NCI-H69 (cell line): ENCODE measurements at regions not wholly inside any gene's neighbourhood (a gene's known extent, or its start where the extent isn't known, plus 50 kb on each side); places are given as distances from the start of the nearest gene placed in this dataset.
A peak's percentile ranks its signal among the peaks of the same experiment; 100 is the strongest.

Experiments used
- DNase-seq: peaks from one replicate; lab custom pipeline; 2025; lab: John Stamatoyannopoulos, UW

- DNase-seq, result no peak
These were observed 254.1 kb downstream of the ARL4A start for GRCh38 chr7:12941512-12941911.

DNA sequence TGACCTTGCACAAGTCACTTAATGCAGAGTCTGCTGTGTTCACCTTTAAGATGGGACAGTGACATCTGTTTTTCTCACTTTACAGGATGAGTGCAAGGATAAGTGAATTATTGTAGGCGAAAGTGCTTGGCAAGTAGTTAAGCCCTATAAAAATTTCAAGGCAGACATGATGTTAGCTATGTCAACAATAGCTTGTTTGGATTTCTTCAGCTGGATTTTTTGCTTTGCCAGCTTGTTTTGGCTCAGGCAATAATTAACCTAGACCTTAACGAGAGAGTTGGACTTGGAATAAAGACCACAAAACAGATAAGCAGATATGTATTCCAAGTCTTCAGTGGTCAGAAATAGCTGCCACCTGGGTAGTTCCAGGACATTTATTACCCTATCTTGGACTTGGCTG, 255.2 kb downstream of the ARL4A start:
- DNase-seq, result peak; percentile 85

DNA sequence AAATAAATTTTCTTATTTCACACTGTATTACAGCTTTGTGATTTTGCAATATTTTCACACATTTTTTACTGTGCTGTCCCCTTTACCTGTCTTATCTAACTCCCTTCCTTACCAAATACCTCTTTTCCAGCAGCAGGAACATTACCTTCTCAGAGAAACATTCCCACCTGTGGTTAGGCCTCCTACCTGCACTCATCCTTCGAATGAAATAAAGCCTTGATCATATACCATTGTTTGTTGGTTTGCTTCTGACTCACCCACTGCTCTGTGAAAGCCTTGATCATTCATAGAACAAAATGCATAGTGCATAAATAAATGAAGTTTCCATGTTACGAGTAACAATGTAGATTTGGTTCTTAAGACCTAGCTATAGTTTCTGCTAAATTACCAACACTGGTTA, 256.3 kb downstream of the ARL4A start:
- peak; percentile 47 for DNase-seq

GRCh38 chr7:12945901-12946300, 258.5 kb downstream of the ARL4A start:
- no peak for DNase-seq

DNA sequence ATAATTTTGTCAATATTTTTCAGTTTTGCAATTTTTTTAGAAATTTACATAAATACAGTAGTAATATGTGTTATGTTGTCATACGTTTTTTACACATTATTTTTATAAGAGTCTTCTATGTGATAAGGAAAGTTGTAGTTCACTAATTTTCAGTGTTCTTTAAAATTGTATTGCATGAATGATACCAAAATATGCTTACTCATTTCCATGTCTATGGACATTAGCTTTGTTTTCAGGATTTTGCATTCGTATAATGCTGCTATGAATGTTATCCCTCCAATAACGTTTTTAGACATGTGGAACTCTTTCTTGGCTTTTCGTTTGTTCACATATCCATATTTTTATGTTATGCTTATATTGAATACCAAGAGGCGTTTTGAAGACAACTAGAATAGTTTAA, 260.0 kb downstream of the ARL4A start:
- no peak for DNase-seq

DNA sequence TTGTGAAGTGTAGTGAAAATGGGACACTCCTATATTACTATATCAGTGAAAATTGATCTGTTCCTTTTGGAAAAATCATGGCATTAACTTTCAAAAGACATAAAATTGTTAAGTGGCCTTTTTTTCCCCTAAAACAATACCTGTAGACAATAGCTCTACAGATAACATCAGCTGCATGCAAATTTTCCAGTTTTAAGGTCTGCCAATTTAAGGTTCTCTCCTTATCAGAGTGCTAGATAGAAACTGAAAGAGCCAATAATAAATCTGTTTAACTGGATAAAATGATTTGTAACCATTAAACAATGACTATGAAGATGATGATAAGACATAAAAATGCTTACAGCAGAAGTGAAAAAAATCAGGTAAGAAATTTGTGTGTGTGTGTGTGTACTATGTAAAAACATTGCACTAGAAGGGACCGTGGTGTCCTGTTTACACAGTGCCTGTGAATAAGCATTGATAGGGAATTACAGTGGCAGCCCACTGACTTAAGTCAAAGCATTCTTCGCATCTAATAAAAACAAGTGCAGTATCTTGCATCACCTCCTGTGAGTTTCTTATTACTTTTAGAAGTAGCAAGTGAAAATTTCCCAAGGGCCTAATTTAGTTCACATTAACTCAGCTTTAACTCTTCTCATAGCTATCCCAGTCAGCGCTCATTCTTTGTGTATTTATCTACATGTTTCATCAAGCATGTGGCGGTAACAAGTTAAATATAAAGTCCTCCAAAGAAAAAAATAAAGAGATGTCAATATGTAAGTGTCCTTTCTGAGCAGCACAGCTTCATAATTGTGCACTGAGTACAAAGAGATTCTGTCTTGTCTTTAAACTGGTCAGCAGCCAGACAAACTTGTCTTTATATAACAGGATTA, 261.9 kb downstream of the ARL4A start:
- no peak for DNase-seq

GRCh38 chr7:12951397-12951801, 264.0 kb downstream of the ARL4A start:
- no peak for DNase-seq

DNA sequence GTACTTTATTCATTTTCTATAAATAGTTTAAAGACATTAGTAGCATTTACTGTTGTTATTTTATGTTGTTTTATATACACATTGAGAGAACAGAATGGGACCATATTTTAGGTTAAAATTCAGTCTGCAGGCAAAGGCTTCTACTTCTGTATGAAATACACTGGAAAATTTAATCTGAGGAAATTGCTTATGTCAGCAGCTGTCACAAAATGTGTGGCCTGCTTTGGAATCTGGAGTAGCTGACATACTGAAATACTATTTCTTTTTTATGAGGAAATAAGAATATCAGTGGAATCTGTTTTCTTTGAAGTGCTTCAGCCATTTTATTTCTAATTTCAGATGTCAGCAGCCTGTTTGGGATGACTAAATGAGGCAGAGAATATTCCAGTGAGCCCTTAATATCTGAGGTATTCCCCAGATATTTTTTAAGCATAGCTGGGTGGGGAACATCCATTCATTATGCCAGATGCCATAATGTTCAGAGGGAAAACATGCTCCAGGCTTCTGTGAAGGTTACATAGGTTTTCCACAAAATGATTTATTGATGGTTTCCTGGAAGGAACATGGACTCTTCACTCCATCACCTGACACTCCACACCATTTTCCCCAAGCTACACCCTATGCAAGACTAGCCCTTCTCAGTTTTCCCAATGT, 267.1 kb downstream of the ARL4A start:
- DNase-seq, result no peak

GRCh38 chr7:12957487-12957886, 270.1 kb downstream of the ARL4A start:
- DNase-seq, result no peak

DNA sequence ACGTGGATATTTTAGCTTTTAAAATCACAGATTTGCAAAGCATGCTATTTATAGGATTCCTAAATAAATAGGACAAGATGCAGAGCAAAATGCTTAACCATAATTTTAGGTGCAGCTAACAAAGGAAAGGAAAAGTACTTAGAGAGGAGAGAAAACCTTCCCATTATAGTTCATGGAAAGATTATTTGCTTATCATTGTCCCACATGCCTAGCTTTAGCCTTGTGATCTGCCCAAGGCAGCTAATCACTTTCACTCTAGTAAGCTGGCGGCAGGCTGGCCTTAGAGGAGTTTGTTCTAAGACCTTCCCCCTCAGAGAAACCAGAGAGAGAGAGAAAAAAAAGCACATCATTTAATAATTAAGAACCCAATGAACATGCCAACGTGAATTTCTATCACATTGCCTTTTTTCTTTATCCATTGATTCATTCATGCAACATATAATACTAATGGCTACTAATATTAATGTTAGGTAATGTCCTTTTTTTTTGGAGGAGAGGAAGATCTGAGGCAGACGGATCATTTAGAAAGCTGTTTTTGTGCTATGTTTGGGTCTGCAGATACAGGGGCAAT, 274.6 kb downstream of the ARL4A start:
- no peak for DNase-seq

GRCh38 chr7:12963435-12963834, 276.0 kb downstream of the ARL4A start:
- no peak for DNase-seq

DNA sequence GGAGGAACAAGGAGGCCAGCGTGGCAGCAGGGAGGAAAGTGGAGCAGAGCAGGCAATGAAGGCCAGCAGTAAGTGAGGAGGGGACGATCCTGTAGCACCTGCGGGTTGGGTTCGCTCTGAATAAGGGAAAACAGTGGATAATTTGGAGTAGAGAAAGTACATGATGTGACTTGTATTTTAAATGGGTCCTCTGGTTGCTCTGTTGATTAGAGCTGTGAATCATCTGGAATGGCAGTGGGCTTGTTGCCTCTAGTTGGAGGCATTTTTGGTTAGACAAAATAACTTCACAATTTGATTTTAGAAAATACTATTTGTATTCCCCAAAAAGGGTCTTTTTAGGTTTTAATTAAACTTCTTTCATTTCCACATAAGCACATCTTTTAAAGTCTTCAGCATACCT, 277.4 kb downstream of the ARL4A start:
- no peak for DNase-seq

DNA sequence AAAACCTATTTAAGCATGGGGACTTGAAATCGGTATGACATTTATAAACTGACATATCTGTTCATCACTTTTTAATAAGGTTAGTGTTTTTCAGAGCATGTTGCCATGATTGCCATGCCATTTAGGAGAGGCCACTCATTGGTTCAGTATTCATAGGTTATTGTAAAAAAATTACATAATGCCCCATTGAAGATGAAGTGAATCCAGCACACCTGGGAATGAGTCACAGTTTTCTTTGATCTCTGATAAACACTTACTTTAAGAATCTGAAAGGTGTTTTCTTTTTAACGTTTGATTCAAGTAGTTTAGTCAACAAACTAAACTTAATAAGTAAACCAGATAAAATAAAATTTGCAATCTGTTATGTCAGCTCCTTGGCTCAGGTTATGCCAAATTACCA, 278.3 kb downstream of the ARL4A start:
- DNase-seq, result no peak

GRCh38 chr7:12967322-12967721, 279.9 kb downstream of the ARL4A start:
- DNase-seq, result no peak

DNA sequence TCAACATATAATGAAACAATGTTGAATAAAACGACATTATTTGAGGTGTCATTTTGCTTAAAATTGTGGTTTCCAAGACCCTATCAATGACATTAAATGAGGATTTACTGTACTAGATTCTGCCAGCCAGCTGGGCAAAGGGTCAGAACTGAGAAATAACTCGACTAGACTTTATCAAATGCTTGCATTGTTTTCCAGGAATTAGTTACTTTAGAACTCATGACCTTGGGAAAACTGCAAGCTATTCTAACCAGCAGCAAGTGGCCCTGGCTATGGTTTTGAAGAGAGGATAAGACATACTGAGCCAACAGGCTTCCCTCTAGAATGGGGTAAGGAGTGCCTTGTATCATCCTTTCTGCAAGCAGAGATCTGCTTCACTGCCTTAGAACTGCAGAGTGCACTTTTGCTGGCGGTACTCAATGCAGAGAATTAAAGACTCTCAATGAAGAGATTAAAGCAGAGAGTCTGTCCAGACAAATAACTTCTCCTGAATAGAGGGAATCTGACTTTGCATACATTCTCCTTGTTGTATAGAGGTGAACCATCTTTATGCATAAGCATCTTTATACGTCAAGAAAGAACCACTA, 281.5 kb downstream of the ARL4A start:
- DNase-seq, result no peak

GRCh38 chr7:12970626-12971025, 283.2 kb downstream of the ARL4A start:
- no peak for DNase-seq

DNA sequence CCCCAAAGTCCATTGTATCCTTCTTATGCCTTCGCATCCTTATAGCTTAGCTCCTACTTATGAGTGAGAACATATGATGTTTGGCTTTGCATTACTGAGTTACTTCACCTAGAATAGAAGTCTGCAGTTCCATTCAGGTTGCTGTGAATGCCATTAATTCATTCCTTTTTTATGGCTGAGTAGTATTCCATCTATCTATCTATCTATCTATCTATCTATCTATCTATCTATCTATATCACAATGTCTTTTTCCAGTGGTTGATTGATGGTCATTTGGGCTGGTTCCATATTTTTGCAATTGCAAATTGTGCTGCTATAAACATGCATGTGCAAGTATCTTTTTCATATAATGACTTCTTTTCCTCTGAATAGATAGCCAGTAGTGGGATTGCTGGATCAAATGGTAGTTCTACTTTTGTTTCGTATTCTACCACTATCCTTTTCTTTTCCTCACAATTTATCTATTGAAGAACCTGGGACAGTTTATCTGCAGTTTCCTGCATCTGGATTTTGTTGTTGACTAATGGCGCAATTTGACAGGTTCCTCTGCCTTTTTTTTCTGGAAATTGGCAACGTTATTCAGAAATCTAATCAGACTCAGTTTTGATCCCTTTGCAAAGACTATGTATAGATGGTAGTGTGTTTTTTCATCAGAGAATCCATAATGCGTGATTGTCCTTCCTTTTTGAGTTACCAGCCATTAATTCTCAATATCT, 287.2 kb downstream of the ARL4A start:
- DNase-seq, result no peak

DNA sequence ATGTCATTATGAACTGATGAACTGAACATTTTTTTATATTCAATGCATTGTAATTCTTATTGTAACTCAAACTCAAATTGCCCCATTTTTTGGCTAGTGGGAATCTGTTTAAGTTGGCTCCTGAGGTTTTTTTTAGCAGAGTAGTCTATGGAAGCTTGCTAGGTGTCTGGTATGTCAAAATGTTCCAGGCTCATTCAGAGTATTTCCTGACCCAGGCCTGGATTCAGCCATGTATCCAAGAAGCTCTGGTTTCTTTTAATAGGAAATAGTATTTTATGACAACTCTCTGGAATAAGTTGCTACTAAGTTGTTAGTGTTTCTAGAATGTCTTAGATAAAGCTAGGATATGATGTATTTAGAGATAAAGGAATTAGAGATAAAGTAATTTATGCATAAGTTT, 288.0 kb downstream of the ARL4A start:
- no peak for DNase-seq

DNA sequence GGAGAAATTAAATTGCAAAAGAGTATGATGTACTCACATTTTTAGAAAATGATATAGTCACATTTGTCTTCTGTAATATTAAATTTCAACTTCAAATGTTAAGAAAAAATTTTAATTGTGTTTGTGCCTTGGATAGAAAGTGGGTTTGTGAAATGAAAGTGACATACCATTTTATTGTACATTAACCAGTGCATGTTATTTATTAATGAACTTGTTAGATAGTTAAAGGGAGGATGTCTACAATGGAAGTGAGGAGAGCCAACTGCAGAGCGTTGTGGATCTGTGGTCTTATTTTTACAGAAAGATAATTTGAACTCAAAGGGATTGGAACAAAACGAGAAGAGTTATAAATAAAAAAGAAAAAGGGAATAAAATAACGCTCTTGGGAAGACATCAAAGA, 291.7 kb downstream of the ARL4A start:
- DNase-seq, result no peak

GRCh38 chr7:12982178-12982577, 294.7 kb downstream of the ARL4A start:
- no peak for DNase-seq

DNA sequence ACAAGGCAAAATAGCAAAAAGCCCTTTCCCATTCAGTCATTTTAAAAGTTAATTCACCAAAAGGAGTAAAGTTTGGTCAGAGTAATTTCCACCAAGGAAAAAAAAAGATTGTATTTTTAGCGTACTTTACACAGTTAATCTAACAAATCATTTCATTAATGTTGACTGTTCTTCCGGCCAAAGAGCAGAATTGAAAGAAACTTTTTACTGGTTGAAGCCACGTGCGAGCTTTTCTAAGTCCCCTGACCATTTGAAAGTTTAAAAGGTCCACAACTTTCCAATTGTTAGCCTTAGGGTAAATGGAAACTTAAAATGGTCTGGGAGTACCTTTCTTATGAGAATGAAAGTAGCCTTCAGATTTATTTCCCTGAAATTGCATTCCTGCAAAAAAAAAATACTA, 296.7 kb downstream of the ARL4A start:
- DNase-seq, result no peak

DNA sequence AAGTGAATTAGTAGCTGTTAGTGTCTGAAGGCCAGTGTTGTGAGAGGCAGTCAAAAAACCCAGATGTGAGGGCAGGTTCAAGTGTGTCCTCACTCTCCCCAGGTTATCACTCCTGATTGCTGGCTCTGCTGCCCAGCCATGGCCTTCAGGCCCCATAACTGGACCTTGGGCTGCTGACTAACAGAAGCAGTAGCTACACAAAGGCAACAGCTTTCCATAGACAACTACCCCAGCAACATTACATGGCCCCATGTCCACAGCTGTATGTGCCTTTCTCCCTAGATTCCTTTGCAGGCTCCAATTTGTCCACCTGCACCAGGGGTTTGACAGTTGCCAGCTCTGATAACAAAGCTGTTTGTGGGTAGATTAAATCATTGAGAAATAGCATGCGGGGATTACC, 297.8 kb downstream of the ARL4A start:
- no peak for DNase-seq
